Vagina (tissue), 2 donors: ENCODE measurements at regions not wholly inside any gene's neighbourhood (a gene's known extent, or its start where the extent isn't known, plus 50 kb on each side); places are given as distances from the start of the nearest gene placed in this dataset.

ENCODE experiments used
- POLR2A ChIP-seq, 2 donors: fragments of 450-650 bp; IDR thresholded peaks; one replicate each; pipeline ENCODE4 v1.6.1; 2017; ENCODE audit warnings: antibody characterized with exemption in 2 of 2, mild to moderate bottlenecking in 2 of 2, moderate library complexity in 2 of 2
- POLR2AphosphoS5 ChIP-seq, 2 donors: sonication (generic); formaldehyde crosslinking; IDR thresholded peaks; one replicate each; pipeline ENCODE4 v1.9.0; 2017; ENCODE audit warnings: antibody characterized with exemption in 2 of 2, mild to moderate bottlenecking in 2 of 2, low read depth in 1 of 2; ENCODE audit not compliant: insufficient read depth in 1 of 2
- TF ChIP-seq, protein P1 (sequence below), 3 experiments: fragments of 450-650 bp in 2 of 3; fragments of 200-600 bp in 1 of 3; sonication (generic) in 1 of 3; IDR thresholded peaks; one replicate each; pipeline ENCODE4 v1.5.1; 2017 to 2019; ENCODE audit warnings: antibody characterized with exemption in 3 of 3, mild to moderate bottlenecking in 2 of 3, moderate library complexity in 2 of 3

DNA sequence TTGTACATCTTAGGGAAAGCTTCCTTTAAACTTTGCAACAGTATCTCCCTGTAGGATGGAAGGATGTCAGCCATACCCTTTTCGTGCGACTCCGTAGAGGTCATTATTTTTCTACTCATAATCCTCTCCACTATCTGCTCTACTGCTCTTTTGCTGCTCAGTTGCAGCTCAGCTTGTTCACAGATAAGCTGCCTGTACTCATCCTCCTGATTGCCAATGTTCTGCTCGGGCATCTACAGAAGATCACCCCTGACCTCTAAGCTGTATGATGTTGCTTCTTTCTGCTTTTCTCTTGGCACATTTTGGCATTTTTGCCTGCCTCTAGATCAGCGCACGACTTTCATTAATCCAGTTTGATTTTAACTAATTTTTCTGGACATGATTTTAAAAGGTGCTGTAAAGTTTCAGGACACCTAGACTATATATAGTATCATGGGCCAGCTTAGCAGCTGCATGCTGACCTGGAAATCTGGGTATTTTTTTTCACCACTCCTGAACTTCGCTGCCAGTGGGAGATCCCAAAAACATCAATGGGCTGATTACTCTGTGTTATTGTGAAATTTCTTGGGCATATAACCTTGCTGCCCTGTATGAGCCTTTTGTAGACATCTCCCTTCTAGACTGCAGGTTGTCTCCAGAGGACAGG is 131.2 kb upstream of the ZNF608 start:
- no peak for TF ChIP-seq POLR2A (IDR thresholded peaks at IDR 0.05)
- TF ChIP-seq, protein P1, sequence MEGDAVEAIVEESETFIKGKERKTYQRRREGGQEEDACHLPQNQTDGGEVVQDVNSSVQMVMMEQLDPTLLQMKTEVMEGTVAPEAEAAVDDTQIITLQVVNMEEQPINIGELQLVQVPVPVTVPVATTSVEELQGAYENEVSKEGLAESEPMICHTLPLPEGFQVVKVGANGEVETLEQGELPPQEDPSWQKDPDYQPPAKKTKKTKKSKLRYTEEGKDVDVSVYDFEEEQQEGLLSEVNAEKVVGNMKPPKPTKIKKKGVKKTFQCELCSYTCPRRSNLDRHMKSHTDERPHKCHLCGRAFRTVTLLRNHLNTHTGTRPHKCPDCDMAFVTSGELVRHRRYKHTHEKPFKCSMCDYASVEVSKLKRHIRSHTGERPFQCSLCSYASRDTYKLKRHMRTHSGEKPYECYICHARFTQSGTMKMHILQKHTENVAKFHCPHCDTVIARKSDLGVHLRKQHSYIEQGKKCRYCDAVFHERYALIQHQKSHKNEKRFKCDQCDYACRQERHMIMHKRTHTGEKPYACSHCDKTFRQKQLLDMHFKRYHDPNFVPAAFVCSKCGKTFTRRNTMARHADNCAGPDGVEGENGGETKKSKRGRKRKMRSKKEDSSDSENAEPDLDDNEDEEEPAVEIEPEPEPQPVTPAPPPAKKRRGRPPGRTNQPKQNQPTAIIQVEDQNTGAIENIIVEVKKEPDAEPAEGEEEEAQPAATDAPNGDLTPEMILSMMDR (IDR thresholded peaks at IDR 0.05), result no peak
- no peak for TF ChIP-seq POLR2AphosphoS5 (IDR thresholded peaks at IDR 0.05; ENCODE audit: insufficient read depth in 1 of 2, low read depth in 1 of 2)
